Lung (tissue), 10 donors: ENCODE measurements at regions not wholly inside any gene's neighbourhood (a gene's known extent, or its start where the extent isn't known, plus 50 kb on each side); places are given as distances from the start of the nearest gene placed in this dataset. TPM values are rescaled to one million over a fixed set of nuclear protein-coding genes. Genes with fewer than 3 reads are reported as not detected.
"Not testable (repeated sequence)": the region's sequence is repeated elsewhere in the genome, so short reads cannot be mapped to it uniquely, and the experiment has no call there.

ENCODE experiments used
- ATAC-seq: fragments of 200-7000 bp; cut with Tn5 transposase; one replicate; pipeline ENCODE4 v1.9.1; 2020; ENCODE audit warnings: moderate number of reproducible peaks; ENCODE audit not compliant: insufficient read depth, low FRiP score
- DNase-seq, 3 donors: peaks; one replicate each; pipeline ENCODE4 v3.0.0-alpha.2; 2013 to 2017
- H3K27ac ChIP-seq, 2 donors: one replicate each; pipeline ENCODE4 v1.5.1; 2013; ENCODE audit warnings: mild to moderate bottlenecking in 2 of 2, moderate library complexity in 2 of 2, control low read depth in 1 of 2, inconsistent platforms in 1 of 2, low read depth in 1 of 2, low read length in 1 of 2
- H3K27me3 ChIP-seq, 3 donors: one replicate each; pipeline ENCODE4 v1.5.1; 2013; ENCODE audit warnings: low read length in 2 of 3; ENCODE audit not compliant: control insufficient read depth in 3 of 3, insufficient read depth in 3 of 3
- H3K36me3 ChIP-seq, 4 donors: one replicate each; pipeline ENCODE4 v1.5.1; 2013; ENCODE audit warnings: low read length in 4 of 4, mild to moderate bottlenecking in 1 of 4, moderate library complexity in 1 of 4; ENCODE audit not compliant: control insufficient read depth in 4 of 4, insufficient read depth in 4 of 4
- H3K4me1 ChIP-seq, 5 donors: one replicate each; pipeline ENCODE4 v1.5.1; 2013; ENCODE audit warnings: low read length in 5 of 5, mild to moderate bottlenecking in 2 of 5, moderate library complexity in 1 of 5; ENCODE audit not compliant: control insufficient read depth in 5 of 5, insufficient read depth in 5 of 5
- H3K4me3 ChIP-seq: one replicate; pipeline ENCODE4 v1.5.1; 2013; ENCODE audit warnings: mild to moderate bottlenecking, control low read depth, moderate library complexity
- H3K9ac ChIP-seq, 2 donors: one replicate each; pipeline ENCODE4 v1.5.1; 2013; ENCODE audit warnings: low read length in 2 of 2, control low read depth in 1 of 2; ENCODE audit not compliant: insufficient read depth in 1 of 2
- H3K9me3 ChIP-seq, 4 donors: one replicate each; pipeline ENCODE4 v1.5.1; 2013; ENCODE audit warnings: low read length in 3 of 4, mild to moderate bottlenecking in 1 of 4, moderate library complexity in 1 of 4; ENCODE audit not compliant: control insufficient read depth in 4 of 4, insufficient read depth in 3 of 4
- WGBS, 2 donors: extraction: QIAGEN DNeasy Blood & Tissue Kit; methylation state at CpG; one replicate each; pipeline ENCODE4 v1.1.7; 2013; 5-methylcytosine and 5-hydroxymethylcytosine counted together
- small RNA-seq: library from RNA; depleted of rRNA; stranded (forward); fragments of <200 nt; gene quantifications from one replicate; pipeline ENCODE3, GENCODE V24; 2014; ENCODE audit warnings: low replicate concordance
- donor health status: Bipolar disorder and iron deficiency.
- donor health status: healthy.
- donor health status: DM: yes; HTN: yes; CAD: no.

GRCh38 chr20:29883514-29884219 lies 1373.8 kb upstream of the DEFB115 start:
- H3K9me3 ChIP-seq, H3K27ac ChIP-seq, H3K4me1 ChIP-seq, H3K9ac ChIP-seq, H3K36me3 ChIP-seq, DNase-seq, H3K4me3 ChIP-seq, H3K27me3 ChIP-seq, ATAC-seq: not testable (repeated sequence)
- WGBS, 2 donors, result 67 to 72% methylated on average over 13 of the region's 13 CpGs

- H3K36me3 ChIP-seq, ATAC-seq, H3K4me1 ChIP-seq: not testable (repeated sequence)
These were observed 1373.1 kb upstream of the DEFB115 start for GRCh38 chr20:29884322-29884721.

GRCh38 chr20:29885282-29886185 lies 1371.9 kb upstream of the DEFB115 start:
- not testable (repeated sequence) for H3K4me1 ChIP-seq, ATAC-seq, H3K9me3 ChIP-seq, H3K9ac ChIP-seq, H3K27ac ChIP-seq, H3K36me3 ChIP-seq, H3K4me3 ChIP-seq, DNase-seq, H3K27me3 ChIP-seq
- WGBS, 2 donors, result 25 to 58% methylated on average over 2 of the region's 3 CpGs

More at GRCh38 chr20:29884322-29884721, 1373.1 kb upstream of the DEFB115 start:
- not testable (repeated sequence) for H3K4me3 ChIP-seq, H3K9me3 ChIP-seq, H3K9ac ChIP-seq, H3K27ac ChIP-seq, H3K27me3 ChIP-seq, DNase-seq
- 67 to 74% methylated on average over 3 of the region's 3 CpGs for WGBS, 2 donors

- not testable (repeated sequence) for H3K27ac ChIP-seq, H3K36me3 ChIP-seq, H3K9ac ChIP-seq, DNase-seq, H3K4me3 ChIP-seq, H3K9me3 ChIP-seq, H3K4me1 ChIP-seq, ATAC-seq, H3K27me3 ChIP-seq
- WGBS, 2 donors, result 88 to 90% methylated on average over 5 of the region's 5 CpGs
These were observed 1365.9 kb upstream of the DEFB115 start for GRCh38 chr20:29891555-29891954.

Small RNA genes in the stretch of these regions (small RNA-seq; reads per million reads assigned to genes)
- not detected for gene RF00002
